Neural cell (in vitro differentiated cells): ENCODE measurements at regions not wholly inside any gene's neighbourhood (a gene's known extent, or its start where the extent isn't known, plus 50 kb on each side); places are given as distances from the start of the nearest gene placed in this dataset.

Experiments
- TAF1 ChIP-seq: IDR thresholded peaks from 2 replicates; pipeline ENCODE4 v1.6.1; 2012; ENCODE audit warnings: low read depth
- TF ChIP-seq, protein P1 (sequence below): IDR thresholded peaks from 2 replicates; pipeline ENCODE4 v1.6.1; 2012; ENCODE audit warnings: borderline replicate concordance
- TF ChIP-seq, protein P2 (sequence below): fragments of 450-650 bp; IDR thresholded peaks from 2 replicates; pipeline ENCODE4 v1.5.1; 2014; ENCODE audit warnings: antibody characterized with exemption, mild to moderate bottlenecking, moderate library complexity; ENCODE audit not compliant: poor library complexity, severe bottlenecking

DNA sequence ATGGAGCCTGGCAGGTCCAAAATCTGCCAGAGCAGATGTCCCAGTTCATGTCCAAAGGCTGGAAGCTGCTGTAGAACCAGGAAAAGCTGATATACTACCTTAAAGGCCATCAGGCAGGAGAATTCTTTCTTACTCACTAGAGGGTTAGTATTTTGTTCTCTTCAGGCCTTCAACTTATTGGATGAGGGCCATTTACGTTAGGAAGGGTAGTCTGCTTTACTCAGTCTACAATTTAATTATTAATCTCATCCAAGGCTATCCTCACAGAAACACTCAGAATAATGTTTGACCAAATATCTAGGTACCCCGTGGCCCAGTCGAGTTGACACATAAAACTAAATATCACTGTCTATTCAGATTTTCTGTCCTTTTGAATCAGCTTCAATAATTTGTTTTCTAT lies 437.4 kb downstream of the TLE4 start:
- TF ChIP-seq, protein P1, sequence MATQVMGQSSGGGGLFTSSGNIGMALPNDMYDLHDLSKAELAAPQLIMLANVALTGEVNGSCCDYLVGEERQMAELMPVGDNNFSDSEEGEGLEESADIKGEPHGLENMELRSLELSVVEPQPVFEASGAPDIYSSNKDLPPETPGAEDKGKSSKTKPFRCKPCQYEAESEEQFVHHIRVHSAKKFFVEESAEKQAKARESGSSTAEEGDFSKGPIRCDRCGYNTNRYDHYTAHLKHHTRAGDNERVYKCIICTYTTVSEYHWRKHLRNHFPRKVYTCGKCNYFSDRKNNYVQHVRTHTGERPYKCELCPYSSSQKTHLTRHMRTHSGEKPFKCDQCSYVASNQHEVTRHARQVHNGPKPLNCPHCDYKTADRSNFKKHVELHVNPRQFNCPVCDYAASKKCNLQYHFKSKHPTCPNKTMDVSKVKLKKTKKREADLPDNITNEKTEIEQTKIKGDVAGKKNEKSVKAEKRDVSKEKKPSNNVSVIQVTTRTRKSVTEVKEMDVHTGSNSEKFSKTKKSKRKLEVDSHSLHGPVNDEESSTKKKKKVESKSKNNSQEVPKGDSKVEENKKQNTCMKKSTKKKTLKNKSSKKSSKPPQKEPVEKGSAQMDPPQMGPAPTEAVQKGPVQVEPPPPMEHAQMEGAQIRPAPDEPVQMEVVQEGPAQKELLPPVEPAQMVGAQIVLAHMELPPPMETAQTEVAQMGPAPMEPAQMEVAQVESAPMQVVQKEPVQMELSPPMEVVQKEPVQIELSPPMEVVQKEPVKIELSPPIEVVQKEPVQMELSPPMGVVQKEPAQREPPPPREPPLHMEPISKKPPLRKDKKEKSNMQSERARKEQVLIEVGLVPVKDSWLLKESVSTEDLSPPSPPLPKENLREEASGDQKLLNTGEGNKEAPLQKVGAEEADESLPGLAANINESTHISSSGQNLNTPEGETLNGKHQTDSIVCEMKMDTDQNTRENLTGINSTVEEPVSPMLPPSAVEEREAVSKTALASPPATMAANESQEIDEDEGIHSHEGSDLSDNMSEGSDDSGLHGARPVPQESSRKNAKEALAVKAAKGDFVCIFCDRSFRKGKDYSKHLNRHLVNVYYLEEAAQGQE = no peak
- TF ChIP-seq TAF1 = no peak
- TF ChIP-seq, protein P2, sequence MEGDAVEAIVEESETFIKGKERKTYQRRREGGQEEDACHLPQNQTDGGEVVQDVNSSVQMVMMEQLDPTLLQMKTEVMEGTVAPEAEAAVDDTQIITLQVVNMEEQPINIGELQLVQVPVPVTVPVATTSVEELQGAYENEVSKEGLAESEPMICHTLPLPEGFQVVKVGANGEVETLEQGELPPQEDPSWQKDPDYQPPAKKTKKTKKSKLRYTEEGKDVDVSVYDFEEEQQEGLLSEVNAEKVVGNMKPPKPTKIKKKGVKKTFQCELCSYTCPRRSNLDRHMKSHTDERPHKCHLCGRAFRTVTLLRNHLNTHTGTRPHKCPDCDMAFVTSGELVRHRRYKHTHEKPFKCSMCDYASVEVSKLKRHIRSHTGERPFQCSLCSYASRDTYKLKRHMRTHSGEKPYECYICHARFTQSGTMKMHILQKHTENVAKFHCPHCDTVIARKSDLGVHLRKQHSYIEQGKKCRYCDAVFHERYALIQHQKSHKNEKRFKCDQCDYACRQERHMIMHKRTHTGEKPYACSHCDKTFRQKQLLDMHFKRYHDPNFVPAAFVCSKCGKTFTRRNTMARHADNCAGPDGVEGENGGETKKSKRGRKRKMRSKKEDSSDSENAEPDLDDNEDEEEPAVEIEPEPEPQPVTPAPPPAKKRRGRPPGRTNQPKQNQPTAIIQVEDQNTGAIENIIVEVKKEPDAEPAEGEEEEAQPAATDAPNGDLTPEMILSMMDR = no peak
